ENCODE measurements at regions not wholly inside any gene's neighbourhood (a gene's known extent, or its start where the extent isn't known, plus 50 kb on each side); places are given as distances from the start of the nearest gene placed in this dataset.
A peak's percentile ranks its signal among the peaks of the same experiment; 100 is the strongest.

DNA sequence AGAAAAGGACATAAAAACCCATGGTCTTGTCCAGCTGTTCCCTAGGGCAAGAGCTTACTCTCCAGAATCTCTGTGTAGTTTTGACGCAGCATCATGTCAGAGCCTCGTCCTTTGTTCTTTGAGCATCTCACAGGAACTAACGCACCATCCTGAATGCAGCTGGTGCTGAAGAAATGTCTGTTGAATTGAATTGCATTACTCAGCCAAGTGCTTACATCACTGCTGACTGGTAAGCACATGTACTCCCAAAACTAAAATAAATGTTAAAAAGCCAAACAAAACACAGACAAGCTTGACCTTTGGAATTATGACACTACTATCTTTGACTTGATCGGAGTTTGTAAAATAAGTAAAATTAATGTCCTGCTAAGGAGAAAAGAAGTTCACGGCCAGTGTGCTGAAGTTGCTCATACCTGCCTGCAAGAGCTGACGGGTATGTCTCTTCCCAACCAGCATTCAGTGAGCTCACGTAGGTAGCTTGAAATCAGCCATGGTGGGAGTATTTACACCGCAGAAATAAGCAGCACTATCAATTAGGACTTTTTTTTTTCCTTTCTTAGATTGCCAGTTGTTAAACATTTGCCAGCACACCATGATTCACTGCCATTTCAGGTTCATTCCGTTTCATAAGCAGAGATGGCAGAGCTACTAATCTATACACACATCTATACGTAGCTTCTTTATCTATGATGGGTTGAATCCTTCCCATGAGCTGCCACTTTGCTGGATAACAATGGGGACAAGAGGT lies 310.6 kb upstream of the MSX2 start:
- Histone ChIP-seq H3K4me3 (ENCODE audit: low read length in 3 of 3) (no peak overlapping the region), H3K27ac (ENCODE audit: low read depth, low read length) (no peak overlapping the region), H3K36me3 (ENCODE audit: control insufficient read depth in 3 of 3, insufficient read depth in 3 of 3, low read length in 3 of 3) (no peaks in the 10 kb centered on the region), H3K9me3 (ENCODE audit: control insufficient read depth in 3 of 3, low read length in 3 of 3) (peaks cover 0 to 2% (median 0%) of the 10 kb centered on the region in 3 donors), H3K4me1 (ENCODE audit: control insufficient read depth in 3 of 3, insufficient read depth in 3 of 3, low read length in 3 of 3) (no peaks in the 10 kb centered on the region), H3K27me3 (ENCODE audit: control insufficient read depth in 3 of 3, insufficient read depth in 3 of 3, low read length in 3 of 3) (peaks cover 5 to 13% (median 9%) of the 10 kb centered on the region in 3 donors), H3K9ac (ENCODE audit: low read depth in 1 of 3, low read length in 3 of 3) (no peak overlapping the region)

DNA sequence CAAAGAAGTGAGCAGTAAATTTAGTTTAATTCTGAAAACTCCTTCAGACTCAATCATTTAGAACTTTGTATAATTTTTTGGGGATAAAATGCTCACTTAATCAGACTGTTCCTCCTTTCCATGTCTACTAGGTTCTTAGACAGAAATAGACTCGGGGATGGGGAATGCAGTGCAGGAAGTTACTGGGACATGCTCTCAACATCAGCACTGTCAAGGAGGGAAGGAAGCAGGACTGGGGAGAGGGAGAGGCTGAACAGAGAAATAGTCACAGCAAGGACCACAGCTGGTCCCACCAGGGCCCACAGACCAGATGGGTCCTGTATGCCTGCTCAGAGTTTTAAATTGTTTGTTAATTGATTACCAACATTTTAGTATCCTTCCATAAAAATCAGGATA lies 310.1 kb upstream of the MSX2 start:
- no peak overlapping the region for H3K4me3 ChIP-seq (ENCODE audit: low read length in 3 of 3)

DNA sequence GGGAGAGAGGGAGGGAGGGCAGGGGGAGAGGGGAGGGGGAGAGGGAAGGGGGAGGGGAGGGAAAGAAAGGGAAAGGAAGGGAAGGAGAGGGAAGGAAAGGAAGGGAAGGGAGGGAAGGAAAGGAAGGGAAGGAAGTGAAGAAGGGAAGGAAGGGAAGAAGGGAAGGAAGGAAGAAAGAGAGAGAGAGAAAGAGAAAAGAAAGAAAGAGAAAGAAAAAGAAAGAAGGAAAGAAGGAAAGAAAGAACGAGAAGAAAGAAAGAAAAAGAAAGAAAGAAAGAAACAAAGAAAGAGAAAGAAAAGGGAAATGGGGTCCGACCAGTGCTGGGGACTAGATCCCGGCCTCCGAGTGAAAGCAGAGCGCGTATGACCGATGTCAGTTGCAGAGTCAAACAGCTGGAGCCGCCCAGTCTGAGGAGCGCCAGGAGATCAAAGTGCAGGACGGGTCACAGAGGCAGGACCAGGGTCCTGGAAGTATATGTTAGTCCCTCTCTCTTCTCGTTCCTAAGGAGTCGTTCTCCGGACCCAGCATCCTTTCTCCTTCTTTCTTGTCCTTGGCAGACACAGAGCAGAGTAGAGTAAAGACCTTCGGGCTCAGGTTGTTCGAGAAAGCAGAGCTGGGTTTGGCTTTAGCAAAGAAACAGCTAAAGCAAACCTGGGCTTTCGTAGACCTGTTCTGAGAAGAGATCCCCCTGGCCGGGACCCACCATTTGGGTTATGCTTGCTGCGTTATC lies 305.4 kb upstream of the MSX2 start:
- Histone ChIP-seq H3K4me3 (ENCODE audit: low read length in 3 of 3) (peak overlapping the region in 1 of 3 donors; percentile 38), H3K36me3 (ENCODE audit: control insufficient read depth in 3 of 3, insufficient read depth in 3 of 3, low read length in 3 of 3) (no peaks in the 10 kb centered on the region), H3K4me1 (ENCODE audit: control insufficient read depth in 3 of 3, insufficient read depth in 3 of 3, low read length in 3 of 3) (peaks cover 13 to 17% (median 14%) of the 10 kb centered on the region in 3 donors), H3K27me3 (ENCODE audit: control insufficient read depth in 3 of 3, insufficient read depth in 3 of 3, low read length in 3 of 3) (peaks cover 5 to 16% (median 10%) of the 10 kb centered on the region in 3 donors), H3K9ac (ENCODE audit: low read depth in 1 of 3, low read length in 3 of 3) (peak overlapping the region in 1 of 3 donors; percentile 33), H3K27ac (ENCODE audit: low read depth, low read length) (no peak overlapping the region), H3K9me3 (ENCODE audit: control insufficient read depth in 3 of 3, low read length in 3 of 3) (no peaks in the 10 kb centered on the region)

More for the DNA sequence above, 310.1 kb upstream of the MSX2 start:
- Histone ChIP-seq H3K9me3 (ENCODE audit: control insufficient read depth in 3 of 3, low read length in 3 of 3) (peaks cover 0 to 2% (median 0%) of the 10 kb centered on the region in 3 donors), H3K36me3 (ENCODE audit: control insufficient read depth in 3 of 3, insufficient read depth in 3 of 3, low read length in 3 of 3) (no peaks in the 10 kb centered on the region), H3K27ac (ENCODE audit: low read depth, low read length) (no peak overlapping the region), H3K4me1 (ENCODE audit: control insufficient read depth in 3 of 3, insufficient read depth in 3 of 3, low read length in 3 of 3) (peaks cover 2 to 5% (median 5%) of the 10 kb centered on the region in 3 donors), H3K27me3 (ENCODE audit: control insufficient read depth in 3 of 3, insufficient read depth in 3 of 3, low read length in 3 of 3) (peaks cover 5 to 16% (median 13%) of the 10 kb centered on the region in 3 donors), H3K9ac (ENCODE audit: low read depth in 1 of 3, low read length in 3 of 3) (no peak overlapping the region)

DNA sequence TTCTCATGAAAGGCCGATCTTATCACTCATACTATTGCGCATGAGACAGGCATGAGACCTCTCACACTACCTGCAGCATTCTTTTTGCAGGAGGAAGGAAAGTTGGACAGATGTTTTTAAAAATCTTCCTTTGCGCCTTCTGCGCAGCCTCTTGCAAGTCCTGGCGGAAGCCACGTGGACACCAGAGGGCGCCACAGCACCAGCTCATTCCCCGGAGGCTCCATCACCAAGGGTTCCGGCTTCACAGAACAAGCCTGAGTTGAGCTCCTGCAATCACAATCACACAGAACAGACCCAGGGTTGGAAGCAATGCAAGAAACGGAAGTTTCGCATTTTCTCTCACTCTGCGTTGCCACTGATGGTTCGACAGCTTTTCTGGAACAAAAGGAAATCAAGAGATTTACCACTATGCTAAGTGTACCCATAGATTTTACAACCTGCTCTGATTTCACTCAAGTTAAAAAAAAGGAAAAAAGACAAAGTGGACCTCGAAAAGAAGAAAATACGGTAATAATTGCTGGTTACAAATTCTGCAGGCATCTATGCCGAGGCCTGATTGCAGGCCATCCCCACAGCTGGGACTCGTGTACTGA lies 304.7 kb upstream of the MSX2 start:
- Histone ChIP-seq H3K36me3 (ENCODE audit: control insufficient read depth in 3 of 3, insufficient read depth in 3 of 3, low read length in 3 of 3) (no peaks in the 10 kb centered on the region), H3K4me1 (ENCODE audit: control insufficient read depth in 3 of 3, insufficient read depth in 3 of 3, low read length in 3 of 3) (peaks cover 13 to 19% (median 17%) of the 10 kb centered on the region in 3 donors), H3K27me3 (ENCODE audit: control insufficient read depth in 3 of 3, insufficient read depth in 3 of 3, low read length in 3 of 3) (peaks cover 5 to 16% (median 10%) of the 10 kb centered on the region in 3 donors), H3K27ac (ENCODE audit: low read depth, low read length) (no peak overlapping the region), H3K9me3 (ENCODE audit: control insufficient read depth in 3 of 3, low read length in 3 of 3) (no peaks in the 10 kb centered on the region), H3K4me3 (ENCODE audit: low read length in 3 of 3) (peak overlapping the region in 1 of 3 donors; percentile 38), H3K9ac (ENCODE audit: low read depth in 1 of 3, low read length in 3 of 3) (no peak overlapping the region)

DNA sequence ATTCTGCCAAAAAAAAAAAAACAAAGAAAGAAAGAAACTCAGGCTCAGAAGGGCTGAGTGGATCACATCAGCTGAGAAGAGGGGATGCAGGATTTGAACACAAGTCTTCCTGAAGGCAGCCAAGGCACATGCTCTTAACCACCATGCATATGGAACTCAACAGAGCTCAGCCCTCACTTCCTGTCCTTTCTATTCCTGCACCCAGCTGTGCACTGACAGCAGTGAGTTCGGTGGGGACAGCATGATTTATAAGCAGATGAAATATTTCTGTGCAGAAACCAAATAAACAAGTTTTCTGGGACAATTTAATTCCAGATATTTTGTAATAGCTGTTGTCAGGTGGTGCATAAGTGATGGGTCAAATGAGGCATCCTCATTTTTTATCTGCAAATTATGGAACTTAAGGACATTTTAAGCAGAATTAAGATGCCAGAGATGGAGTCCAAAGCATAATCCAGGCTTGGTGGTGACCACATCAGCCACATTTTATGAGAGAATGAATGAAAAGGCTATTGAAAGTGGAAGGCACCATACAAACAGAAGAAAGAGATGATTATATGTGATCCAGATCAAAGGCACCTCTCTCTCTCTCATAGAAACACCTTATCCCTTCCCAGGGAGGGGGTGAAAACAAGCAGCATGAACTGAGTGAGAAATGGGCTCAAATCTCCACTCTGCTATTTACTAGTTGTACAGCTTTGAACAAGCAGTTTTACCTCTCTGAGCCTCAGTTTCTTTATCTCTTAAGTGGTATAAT lies 303.6 kb upstream of the MSX2 start:
- Histone ChIP-seq H3K4me3 (ENCODE audit: low read length in 3 of 3) (no peak overlapping the region), H3K27ac (ENCODE audit: low read depth, low read length) (no peak overlapping the region), H3K27me3 (ENCODE audit: control insufficient read depth in 3 of 3, insufficient read depth in 3 of 3, low read length in 3 of 3) (peaks cover 5 to 14% (median 10%) of the 10 kb centered on the region in 3 donors), H3K36me3 (ENCODE audit: control insufficient read depth in 3 of 3, insufficient read depth in 3 of 3, low read length in 3 of 3) (no peaks in the 10 kb centered on the region), H3K4me1 (ENCODE audit: control insufficient read depth in 3 of 3, insufficient read depth in 3 of 3, low read length in 3 of 3) (peaks cover 13 to 19% (median 17%) of the 10 kb centered on the region in 3 donors), H3K9ac (ENCODE audit: low read depth in 1 of 3, low read length in 3 of 3) (no peak overlapping the region), H3K9me3 (ENCODE audit: control insufficient read depth in 3 of 3, low read length in 3 of 3) (no peaks in the 10 kb centered on the region)

DNA sequence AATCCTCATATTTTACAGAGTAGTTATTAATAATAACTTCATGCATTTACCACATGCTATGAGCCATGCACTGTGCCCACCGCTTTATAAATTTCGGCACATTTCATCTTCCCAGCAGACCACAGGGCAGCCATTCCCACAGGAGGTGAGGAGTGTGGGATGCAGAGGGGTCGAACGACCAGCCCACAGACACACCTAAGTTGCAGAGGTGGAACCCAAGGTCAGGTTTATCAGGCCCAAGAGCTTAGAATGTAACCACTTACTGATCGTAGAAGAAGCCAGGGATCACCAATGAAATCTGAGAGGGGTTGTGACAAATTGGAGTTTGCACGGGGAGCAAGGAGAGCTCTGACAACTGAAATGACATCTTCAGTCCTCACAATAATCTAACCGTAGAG lies 303.0 kb upstream of the MSX2 start:
- H3K9me3 ChIP-seq (ENCODE audit: control insufficient read depth in 3 of 3, low read length in 3 of 3) = no peaks in the 10 kb centered on the region
- H3K4me1 ChIP-seq (ENCODE audit: control insufficient read depth in 3 of 3, insufficient read depth in 3 of 3, low read length in 3 of 3) = peaks cover 13 to 19% (median 17%) of the 10 kb centered on the region in 3 donors
- no peak overlapping the region for H3K9ac ChIP-seq (ENCODE audit: low read depth in 1 of 3, low read length in 3 of 3)
- peaks cover 5 to 10% (median 9%) of the 10 kb centered on the region in 3 donors for H3K27me3 ChIP-seq (ENCODE audit: control insufficient read depth in 3 of 3, insufficient read depth in 3 of 3, low read length in 3 of 3)
- no peak overlapping the region for H3K27ac ChIP-seq (ENCODE audit: low read depth, low read length)
- no peak overlapping the region for H3K4me3 ChIP-seq (ENCODE audit: low read length in 3 of 3)
- no peaks in the 10 kb centered on the region for H3K36me3 ChIP-seq (ENCODE audit: control insufficient read depth in 3 of 3, insufficient read depth in 3 of 3, low read length in 3 of 3)

DNA sequence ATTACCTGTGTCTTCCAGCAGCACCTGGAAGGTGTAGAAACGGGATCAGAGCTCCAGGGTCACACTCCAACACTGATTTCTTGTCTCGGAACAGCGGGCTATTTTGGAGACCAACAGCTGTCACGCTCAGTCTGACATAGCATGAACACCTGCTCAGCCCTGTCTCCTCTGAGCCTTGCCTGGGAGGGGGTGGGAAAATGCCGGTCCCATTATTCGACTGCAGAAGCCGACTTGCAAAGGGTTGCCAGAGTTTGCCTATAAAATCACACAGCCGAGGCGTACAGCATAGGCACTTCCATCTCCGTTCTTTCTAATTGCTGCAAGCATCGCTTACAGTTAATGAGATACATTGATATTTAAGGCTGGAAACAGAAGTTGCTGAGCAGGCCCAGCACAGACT lies 300.8 kb upstream of the MSX2 start:
- no peak overlapping the region for H3K27ac ChIP-seq (ENCODE audit: low read depth, low read length)
- peaks cover 13 to 19% (median 17%) of the 10 kb centered on the region in 3 donors for H3K4me1 ChIP-seq (ENCODE audit: control insufficient read depth in 3 of 3, insufficient read depth in 3 of 3, low read length in 3 of 3)
- no peaks in the 10 kb centered on the region for H3K9me3 ChIP-seq (ENCODE audit: control insufficient read depth in 3 of 3, low read length in 3 of 3)
- peak overlapping the region in 1 of 3 donors; percentile 41 for H3K4me3 ChIP-seq (ENCODE audit: low read length in 3 of 3)
- H3K36me3 ChIP-seq (ENCODE audit: control insufficient read depth in 3 of 3, insufficient read depth in 3 of 3, low read length in 3 of 3) = no peaks in the 10 kb centered on the region
- peak overlapping the region in 2 of 3 donors; percentile 33 to 46 for H3K9ac ChIP-seq (ENCODE audit: low read depth in 1 of 3, low read length in 3 of 3)
- H3K27me3 ChIP-seq (ENCODE audit: control insufficient read depth in 3 of 3, insufficient read depth in 3 of 3, low read length in 3 of 3) = peaks cover 0 to 4% (median 3%) of the 10 kb centered on the region in 3 donors

DNA sequence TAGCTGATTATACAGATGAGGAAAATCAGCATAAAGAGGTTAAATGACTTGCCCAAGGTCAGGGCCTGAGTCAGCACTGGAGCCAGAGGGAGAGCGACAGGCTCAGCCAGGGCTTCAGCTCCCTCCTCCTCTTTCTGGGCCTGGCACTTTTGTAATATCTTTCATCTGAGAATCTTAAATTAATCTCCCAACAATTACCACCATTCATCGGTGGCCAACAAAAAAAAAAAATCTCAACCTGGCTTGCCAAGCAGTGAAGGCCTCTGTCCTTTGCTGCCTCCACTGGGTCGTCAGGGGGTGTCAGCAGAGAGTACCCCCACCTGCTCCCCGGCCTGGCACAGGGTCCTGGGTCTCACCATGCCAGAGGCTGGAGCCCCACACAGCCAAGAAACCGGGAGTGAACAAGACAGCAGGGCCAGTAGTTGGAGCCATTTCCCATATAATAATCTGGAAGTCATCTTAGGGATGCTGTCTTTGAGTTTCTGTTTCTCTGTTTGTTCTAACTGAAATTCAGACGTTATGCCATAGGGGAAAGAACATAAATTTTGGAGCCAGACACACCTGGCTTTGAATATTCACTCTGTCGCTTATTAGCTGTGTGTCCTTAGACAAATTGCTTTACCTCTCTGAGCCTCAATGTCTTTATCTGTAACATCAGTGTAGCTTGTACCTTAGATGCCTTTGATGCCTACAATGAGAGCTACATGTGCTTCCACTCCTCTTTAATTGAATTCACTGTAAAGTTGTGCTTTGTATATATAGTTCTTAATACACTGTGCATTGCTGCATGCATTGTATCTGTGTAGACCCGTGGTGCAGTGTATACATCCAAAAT lies 299.9 kb upstream of the MSX2 start:
- Histone ChIP-seq H3K27ac (ENCODE audit: low read depth, low read length) (no peak overlapping the region), H3K9me3 (ENCODE audit: control insufficient read depth in 3 of 3, low read length in 3 of 3) (no peaks in the 10 kb centered on the region), H3K9ac (ENCODE audit: low read depth in 1 of 3, low read length in 3 of 3) (no peak overlapping the region), H3K27me3 (ENCODE audit: control insufficient read depth in 3 of 3, insufficient read depth in 3 of 3, low read length in 3 of 3) (no peaks in the 10 kb centered on the region), H3K4me1 (ENCODE audit: control insufficient read depth in 3 of 3, insufficient read depth in 3 of 3, low read length in 3 of 3) (peaks cover 7 to 16% (median 11%) of the 10 kb centered on the region in 3 donors), H3K4me3 (ENCODE audit: low read length in 3 of 3) (no peak overlapping the region), H3K36me3 (ENCODE audit: control insufficient read depth in 3 of 3, insufficient read depth in 3 of 3, low read length in 3 of 3) (no peaks in the 10 kb centered on the region)
